ENCODE measurements at regions not wholly inside any gene's neighbourhood (a gene's known extent, or its start where the extent isn't known, plus 50 kb on each side); places are given as distances from the start of the nearest gene placed in this dataset.
"Not testable (repeated sequence)": the region's sequence is repeated elsewhere in the genome, so short reads cannot be mapped to it uniquely, and the experiment has no call there.

GRCh38 chr6:26780563-26780962, 121.0 kb upstream of the ZNF322 start:
- in situ Hi-C loops (cut with MboI); H2AFZ ChIP-seq (ENCODE audit: control insufficient read depth, low read depth, low read length); DNase-seq (ENCODE audit: low read depth, low spot score); H4K20me1 ChIP-seq (ENCODE audit: control insufficient read depth, insufficient read depth); H3K36me3 ChIP-seq (ENCODE audit: control insufficient read depth in 2 of 2, insufficient read depth in 2 of 2, low read length in 1 of 2); POLR2A ChIA-PET; SMC1A ChIA-PET (ENCODE audit: uncharacterized antibody, unreplicated experiment); H3K4me1 ChIP-seq (ENCODE audit: control insufficient read depth, insufficient read depth, low read length); H3K4me2 ChIP-seq (ENCODE audit: control insufficient read depth, insufficient read depth); H3K79me2 ChIP-seq (ENCODE audit: control insufficient read depth, insufficient read depth, low read length); ATAC-seq; H3K9me3 ChIP-seq (replicated peaks; ENCODE audit: control insufficient read depth, insufficient read depth, low read length); FAIRE-seq; intact Hi-C loops (cut with micrococcal nuclease; ENCODE audit: unreplicated experiment); H3K4me3 ChIP-seq; RAD21 ChIA-PET (ENCODE audit: unreplicated experiment); H3K9ac ChIP-seq (ENCODE audit: control insufficient read depth, insufficient read depth, low read length); CTCF ChIA-PET; H3K27me3 ChIP-seq (replicated peaks in 1 of 2; ENCODE audit: control insufficient read depth in 2 of 2, insufficient read depth in 2 of 2, low read length in 1 of 2); BruUV-seq (replicated peaks); H3K27ac ChIP-seq (ENCODE audit: control insufficient read depth, insufficient read depth): not testable (repeated sequence)
- no CpG with 5 or more reads among the region's 21 CpGs for WGBS (ENCODE audit: insufficient coverage, insufficient replicate concordance, low lambda C conversion rate, missing lambda C conversion rate)

- no CpG with 5 or more reads among the region's 10 CpGs for WGBS (ENCODE audit: insufficient coverage, insufficient replicate concordance, low lambda C conversion rate, missing lambda C conversion rate)
- BruUV-seq (replicated peaks); intact Hi-C loops (cut with micrococcal nuclease; ENCODE audit: unreplicated experiment); H3K79me2 ChIP-seq (ENCODE audit: control insufficient read depth, insufficient read depth, low read length); H3K9ac ChIP-seq (ENCODE audit: control insufficient read depth, insufficient read depth, low read length); H3K27me3 ChIP-seq (replicated peaks in 1 of 2; ENCODE audit: control insufficient read depth in 2 of 2, insufficient read depth in 2 of 2, low read length in 1 of 2); FAIRE-seq; H4K20me1 ChIP-seq (ENCODE audit: control insufficient read depth, insufficient read depth); H3K9me3 ChIP-seq (replicated peaks; ENCODE audit: control insufficient read depth, insufficient read depth, low read length); RAD21 ChIA-PET (ENCODE audit: unreplicated experiment); H2AFZ ChIP-seq (ENCODE audit: control insufficient read depth, low read depth, low read length); CTCF ChIA-PET; H3K27ac ChIP-seq (ENCODE audit: control insufficient read depth, insufficient read depth); in situ Hi-C loops (cut with MboI); H3K4me1 ChIP-seq (ENCODE audit: control insufficient read depth, insufficient read depth, low read length); H3K4me3 ChIP-seq; H3K36me3 ChIP-seq (ENCODE audit: control insufficient read depth in 2 of 2, insufficient read depth in 2 of 2, low read length in 1 of 2); SMC1A ChIA-PET (ENCODE audit: uncharacterized antibody, unreplicated experiment); H3K4me2 ChIP-seq (ENCODE audit: control insufficient read depth, insufficient read depth); ATAC-seq; POLR2A ChIA-PET; DNase-seq (ENCODE audit: low read depth, low spot score): not testable (repeated sequence)
Measured at GRCh38 chr6:26795474-26796307, 136.1 kb upstream of the ZNF322 start.

- SMC1A ChIA-PET (ENCODE audit: uncharacterized antibody, unreplicated experiment); H3K4me3 ChIP-seq; intact Hi-C loops (cut with micrococcal nuclease; ENCODE audit: unreplicated experiment); H3K9ac ChIP-seq (ENCODE audit: control insufficient read depth, insufficient read depth, low read length); ATAC-seq; H3K9me3 ChIP-seq (replicated peaks; ENCODE audit: control insufficient read depth, insufficient read depth, low read length); H3K27me3 ChIP-seq (replicated peaks in 1 of 2; ENCODE audit: control insufficient read depth in 2 of 2, insufficient read depth in 2 of 2, low read length in 1 of 2); BruUV-seq (replicated peaks); FAIRE-seq; DNase-seq (ENCODE audit: low read depth, low spot score); RAD21 ChIA-PET (ENCODE audit: unreplicated experiment); H3K36me3 ChIP-seq (ENCODE audit: control insufficient read depth in 2 of 2, insufficient read depth in 2 of 2, low read length in 1 of 2); H3K27ac ChIP-seq (ENCODE audit: control insufficient read depth, insufficient read depth); H3K4me2 ChIP-seq (ENCODE audit: control insufficient read depth, insufficient read depth); POLR2A ChIA-PET; H2AFZ ChIP-seq (ENCODE audit: control insufficient read depth, low read depth, low read length); H3K79me2 ChIP-seq (ENCODE audit: control insufficient read depth, insufficient read depth, low read length); H4K20me1 ChIP-seq (ENCODE audit: control insufficient read depth, insufficient read depth); CTCF ChIA-PET; H3K4me1 ChIP-seq (ENCODE audit: control insufficient read depth, insufficient read depth, low read length); in situ Hi-C loops (cut with MboI): not testable (repeated sequence)
- no CpG with 5 or more reads among the region's 17 CpGs for WGBS (ENCODE audit: insufficient coverage, insufficient replicate concordance, low lambda C conversion rate, missing lambda C conversion rate)
Measured at GRCh38 chr6:26799903-26800633, 140.5 kb upstream of the ZNF322 start.

- CTCF ChIA-PET; FAIRE-seq; H3K79me2 ChIP-seq (ENCODE audit: control insufficient read depth, insufficient read depth, low read length); BruUV-seq (replicated peaks); H3K4me3 ChIP-seq; SMC1A ChIA-PET (ENCODE audit: uncharacterized antibody, unreplicated experiment); RAD21 ChIA-PET (ENCODE audit: unreplicated experiment); H3K4me1 ChIP-seq (ENCODE audit: control insufficient read depth, insufficient read depth, low read length); in situ Hi-C loops (cut with MboI); H4K20me1 ChIP-seq (ENCODE audit: control insufficient read depth, insufficient read depth); H3K9me3 ChIP-seq (replicated peaks; ENCODE audit: control insufficient read depth, insufficient read depth, low read length); H3K4me2 ChIP-seq (ENCODE audit: control insufficient read depth, insufficient read depth); H3K27me3 ChIP-seq (replicated peaks in 1 of 2; ENCODE audit: control insufficient read depth in 2 of 2, insufficient read depth in 2 of 2, low read length in 1 of 2); H3K9ac ChIP-seq (ENCODE audit: control insufficient read depth, insufficient read depth, low read length); intact Hi-C loops (cut with micrococcal nuclease; ENCODE audit: unreplicated experiment); POLR2A ChIA-PET; ATAC-seq; H3K36me3 ChIP-seq (ENCODE audit: control insufficient read depth in 2 of 2, insufficient read depth in 2 of 2, low read length in 1 of 2); DNase-seq (ENCODE audit: low read depth, low spot score); H3K27ac ChIP-seq (ENCODE audit: control insufficient read depth, insufficient read depth); H2AFZ ChIP-seq (ENCODE audit: control insufficient read depth, low read depth, low read length): not testable (repeated sequence)
- WGBS (ENCODE audit: insufficient coverage, insufficient replicate concordance, low lambda C conversion rate, missing lambda C conversion rate) = no CpG with 5 or more reads among the region's 16 CpGs
Measured at GRCh38 chr6:26803762-26804161, 144.2 kb upstream of the ZNF322 start.
